OCI-LY7 (cell line): ENCODE measurements at regions not wholly inside any gene's neighbourhood (a gene's known extent, or its start where the extent isn't known, plus 50 kb on each side); places are given as distances from the start of the nearest gene placed in this dataset.

Source experiments
- EZH2phosphoT487 ChIP-seq: fragments of 200-600 bp; sonication (generic); IDR thresholded peaks from 2 replicates; pipeline ENCODE4 v1.6.1; 2018; ENCODE audit warnings: low read depth, borderline replicate concordance, mild to moderate bottlenecking, mixed run types, antibody characterized with exemption, low read length, moderate library complexity, mixed read lengths
- TF ChIP-seq, protein P1 (sequence below): fragments of 200-600 bp; sonication (generic); conservative IDR thresholded peaks from 2 replicates; pipeline ENCODE4 v1.5.1; 2014; ENCODE audit warnings: mild to moderate bottlenecking, antibody characterized with exemption, low read length, moderate library complexity, mixed read lengths

DNA sequence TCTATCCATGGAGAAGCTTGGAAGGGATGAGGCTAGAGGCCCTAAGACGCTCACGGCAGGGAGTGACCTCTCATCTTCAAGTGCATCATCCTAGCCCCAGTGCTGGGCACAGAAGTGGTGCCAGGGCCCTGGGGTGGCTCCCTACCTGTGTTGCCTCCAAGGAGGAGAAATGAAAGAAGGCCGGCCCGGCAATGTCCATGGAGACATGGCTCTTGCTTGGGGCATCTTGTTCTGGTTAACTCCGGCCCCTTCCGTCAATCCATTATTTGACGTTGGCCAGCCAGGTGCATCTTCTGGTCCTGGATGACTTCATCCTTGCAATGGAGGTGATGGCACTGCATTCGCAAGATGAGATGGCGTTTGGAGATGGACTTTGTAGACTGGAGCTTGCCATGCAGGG is 83.2 kb upstream of the ALDH1L1 start:
- TF ChIP-seq, protein P1, sequence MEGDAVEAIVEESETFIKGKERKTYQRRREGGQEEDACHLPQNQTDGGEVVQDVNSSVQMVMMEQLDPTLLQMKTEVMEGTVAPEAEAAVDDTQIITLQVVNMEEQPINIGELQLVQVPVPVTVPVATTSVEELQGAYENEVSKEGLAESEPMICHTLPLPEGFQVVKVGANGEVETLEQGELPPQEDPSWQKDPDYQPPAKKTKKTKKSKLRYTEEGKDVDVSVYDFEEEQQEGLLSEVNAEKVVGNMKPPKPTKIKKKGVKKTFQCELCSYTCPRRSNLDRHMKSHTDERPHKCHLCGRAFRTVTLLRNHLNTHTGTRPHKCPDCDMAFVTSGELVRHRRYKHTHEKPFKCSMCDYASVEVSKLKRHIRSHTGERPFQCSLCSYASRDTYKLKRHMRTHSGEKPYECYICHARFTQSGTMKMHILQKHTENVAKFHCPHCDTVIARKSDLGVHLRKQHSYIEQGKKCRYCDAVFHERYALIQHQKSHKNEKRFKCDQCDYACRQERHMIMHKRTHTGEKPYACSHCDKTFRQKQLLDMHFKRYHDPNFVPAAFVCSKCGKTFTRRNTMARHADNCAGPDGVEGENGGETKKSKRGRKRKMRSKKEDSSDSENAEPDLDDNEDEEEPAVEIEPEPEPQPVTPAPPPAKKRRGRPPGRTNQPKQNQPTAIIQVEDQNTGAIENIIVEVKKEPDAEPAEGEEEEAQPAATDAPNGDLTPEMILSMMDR = no peak
- TF ChIP-seq EZH2phosphoT487 = no peak
